GM12878 (cell line): ENCODE measurements at regions not wholly inside any gene's neighbourhood (a gene's known extent, or its start where the extent isn't known, plus 50 kb on each side); places are given as distances from the start of the nearest gene placed in this dataset.

ENCODE experiments used
- ATAC-seq: fragments of 200-7000 bp; cut with Tn5 transposase; 3 replicates; pipeline ENCODE4 v1.9.1; 2020; ENCODE audit warnings: mild to moderate bottlenecking, moderate library complexity
- BruUV-seq: library from RNA; stranded (reverse); fragments of 400-500 nt; replicated peaks from 2 replicates; lab custom pipeline; 2021; lab: Mats Ljungman, UMichigan
- CTCF ChIA-PET: fragments of 300-600 bp; sonication (Branson Sonifier 250); formaldehyde crosslinking; extraction: SDS; loops from one replicate; lab custom pipeline; 2021; ENCODE audit warnings: inconsistent platforms; lab: Yijun Ruan, JAX
- POLR2A ChIA-PET: fragments of 350-600 bp; formaldehyde crosslinking; extraction: SDS; loops from one replicate; lab custom pipeline; 2021; ENCODE audit warnings: inconsistent platforms; lab: Charles Lee
- RAD21 ChIA-PET: fragments of 300-600 bp; sonication (Branson Sonifier 250); formaldehyde crosslinking; loops from one replicate; lab custom pipeline; 2023; ENCODE audit warnings: antibody characterized with exemption; ENCODE audit not compliant: unreplicated experiment; lab: Charles Lee
- SMC1A ChIA-PET: fragments of 300-600 bp; sonication (Branson Sonifier 250); formaldehyde crosslinking; loops from one replicate; lab custom pipeline; 2023; ENCODE audit not compliant: unreplicated experiment, uncharacterized antibody; lab: Charles Lee
- DNase-seq: peaks from one replicate; pipeline ENCODE4 v3.0.0-alpha.2; 2011; ENCODE audit warnings: low read depth, low spot score
- FAIRE-seq: peaks from 3 replicates; lab custom pipeline; 2011; peaks lifted over from hg19 to GRCh38; lab: Jason Lieb, UNC
- H2AFZ ChIP-seq: 2 replicates; pipeline ENCODE4 v1.6.0; 2011; ENCODE audit warnings: low read depth, low read length, control low read depth; ENCODE audit not compliant: control insufficient read depth
- H3K27ac ChIP-seq: 2 replicates; pipeline ENCODE4 v1.5.1; 2011; ENCODE audit warnings: control low read depth; ENCODE audit not compliant: control insufficient read depth, insufficient read depth
- H3K27me3 ChIP-seq, 2 experiments: replicated peaks in 1 of 2; 2 replicates each; pipeline versions ENCODE4 v1.6.0 to v1.6.1; 2011; ENCODE audit warnings: low read length in 1 of 2; ENCODE audit not compliant: control insufficient read depth in 2 of 2, insufficient read depth in 2 of 2
- H3K36me3 ChIP-seq, 2 experiments: 2 replicates each; pipeline ENCODE4 v1.5.1; 2011; ENCODE audit warnings: low read length in 1 of 2; ENCODE audit not compliant: control insufficient read depth in 2 of 2, insufficient read depth in 2 of 2
- H3K4me1 ChIP-seq: 2 replicates; pipeline ENCODE4 v1.6.1; 2011; ENCODE audit warnings: mild to moderate bottlenecking, low read length, moderate library complexity, mixed read lengths; ENCODE audit not compliant: control insufficient read depth, insufficient read depth
- H3K4me2 ChIP-seq: 2 replicates; pipeline ENCODE4 v1.6.0; 2011; ENCODE audit warnings: control low read depth; ENCODE audit not compliant: control insufficient read depth, insufficient read depth
- H3K4me3 ChIP-seq: fragments of 200-600 bp; sonication (generic); 2 replicates; pipeline ENCODE4 v1.5.1; 2016
- H3K79me2 ChIP-seq: 2 replicates; pipeline ENCODE4 v1.6.0; 2011; ENCODE audit warnings: low read length; ENCODE audit not compliant: control insufficient read depth, insufficient read depth
- H3K9ac ChIP-seq: 2 replicates; pipeline ENCODE4 v1.8.0; 2011; ENCODE audit warnings: low read length, control low read depth, mixed read lengths; ENCODE audit not compliant: control insufficient read depth, insufficient read depth
- H3K9me3 ChIP-seq: replicated peaks from 3 replicates; pipeline ENCODE4 v1.5.1; 2011; ENCODE audit warnings: mild to moderate bottlenecking, low read length; ENCODE audit not compliant: control insufficient read depth, insufficient read depth
- H4K20me1 ChIP-seq: 2 replicates; pipeline ENCODE4 v1.6.0; 2011; ENCODE audit not compliant: control insufficient read depth, insufficient read depth
- BHLHE40 ChIP-seq, 2 experiments: fragments of 450-650 bp in 1 of 2; IDR thresholded peaks; 2 replicates each; pipeline ENCODE4 v1.6.1; 2011 to 2017; ENCODE audit warnings: low read depth in 2 of 2, borderline replicate concordance in 1 of 2, improper control_type of control experiment in 1 of 2, low read length in 1 of 2, mild to moderate bottlenecking in 1 of 2
- BMI1 ChIP-seq: fragments of 450-650 bp; IDR thresholded peaks from 2 replicates; pipeline ENCODE4 v1.6.1; 2016; ENCODE audit warnings: mild to moderate bottlenecking, moderate library complexity, borderline replicate concordance
- CREM ChIP-seq: IDR thresholded peaks from 2 replicates; pipeline ENCODE4 v1.6.1; 2014; ENCODE audit warnings: antibody characterized with exemption, low read depth
- EED ChIP-seq: sonication (generic); IDR thresholded peaks from 2 replicates; pipeline ENCODE4 v1.6.1; 2016; ENCODE audit warnings: antibody characterized with exemption, low read depth
- FOS ChIP-seq: IDR thresholded peaks from 3 replicates; pipeline ENCODE4 v1.6.1; 2011; ENCODE audit warnings: borderline replicate concordance; ENCODE audit not compliant: insufficient read length; ENCODE audit errors: extremely low read depth
- SREBF1 ChIP-seq: IDR thresholded peaks from 2 replicates; pipeline ENCODE4 v1.6.1; 2012; ENCODE audit warnings: mild to moderate bottlenecking, low read length
- SUZ12 ChIP-seq: fragments of 200-600 bp; sonication (generic); IDR thresholded peaks from one replicate; pipeline ENCODE4 v1.6.1; 2018; ENCODE audit warnings: antibody characterized with exemption, mild to moderate bottlenecking; ENCODE audit not compliant: unreplicated experiment
- ZNF207 ChIP-seq: fragments of 450-650 bp; IDR thresholded peaks from 2 replicates; pipeline ENCODE4 v1.6.1; 2014; ENCODE audit warnings: antibody characterized with exemption, mild to moderate bottlenecking, borderline replicate concordance
- ZZZ3 ChIP-seq: IDR thresholded peaks from 2 replicates; pipeline ENCODE4 v1.6.1; 2011; ENCODE audit warnings: low read depth; ENCODE audit not compliant: control insufficient read depth, insufficient read length
- WGBS: methylation state at CpG from one replicate; pipeline ENCODE4 v1.1.6; 2016; ENCODE audit warnings: low lambda C conversion rate; ENCODE audit not compliant: insufficient replicate concordance, insufficient coverage; ENCODE audit errors: missing lambda C conversion rate; 5-methylcytosine and 5-hydroxymethylcytosine counted together
- in situ Hi-C: fragments of 300-500 bp; cut with MboI; formaldehyde crosslinking; loops from 9 replicates; pipeline ENCODE4 v1.14.3; 2018; ENCODE audit warnings: mixed read lengths
- intact Hi-C: fragments of 100-400 bp; cut with micrococcal nuclease; formaldehyde crosslinking; loops from one replicate; pipeline ENCODE4 v1.14.2; 2022; ENCODE audit not compliant: unreplicated experiment
- TF ChIP-seq, protein P1 (sequence below): fragments of 450-650 bp; IDR thresholded peaks from 2 replicates; pipeline ENCODE4 v1.6.1; 2017; ENCODE audit warnings: borderline replicate concordance

DNA sequence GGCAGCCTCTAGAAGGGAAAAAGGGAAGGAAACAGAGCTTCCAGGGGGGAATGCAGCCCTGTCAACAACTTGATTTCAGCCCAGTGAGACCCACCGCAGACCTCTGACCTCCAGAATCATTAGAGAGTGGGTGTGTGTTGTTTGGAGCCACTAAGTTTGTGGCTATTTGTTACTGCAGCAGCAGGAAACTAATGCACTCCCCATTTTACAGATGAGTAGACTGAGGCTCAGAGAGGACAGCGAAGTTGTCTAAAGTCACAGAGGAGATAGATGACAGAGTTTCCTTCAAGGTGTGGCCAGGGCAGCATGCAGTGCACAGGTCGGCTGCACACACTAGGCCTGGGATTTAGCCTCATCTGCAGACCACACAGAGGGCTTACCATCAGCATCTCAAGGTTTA, 81.8 kb upstream of the ALDH1L1 start:
- BruUV-seq, result no TSS peak

DNA sequence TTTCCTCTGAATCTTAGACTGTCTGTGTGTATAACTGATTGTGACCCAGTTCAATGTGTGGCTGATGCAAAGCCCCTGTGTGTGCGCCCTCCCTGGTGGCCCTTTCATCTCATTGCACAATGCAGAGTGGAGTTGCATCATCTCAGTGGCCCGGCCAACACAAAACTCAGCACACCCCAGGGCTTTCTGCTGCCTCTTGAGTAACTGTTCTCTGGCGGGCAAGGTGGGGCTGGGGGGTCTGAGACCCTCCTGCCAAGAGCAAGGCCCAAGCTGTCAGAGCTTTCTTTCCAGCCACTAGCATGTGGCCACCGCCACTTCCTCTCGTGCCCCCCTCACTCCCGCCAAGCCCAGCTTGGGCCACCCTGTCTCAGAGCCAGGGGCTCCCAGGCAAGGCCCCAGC, 80.7 kb upstream of the ALDH1L1 start:
- Histone ChIP-seq H3K27me3 (no peaks in the 10 kb centered on the region; a peak in 1 of 4 replicates), H2AFZ (no peak overlapping the region), H3K4me1 (no peaks in the 10 kb centered on the region), H3K9ac (no peak overlapping the region)
- no peak for ATAC-seq
- WGBS, result 16% methylated on average over 6 of the region's 6 CpGs
- in situ Hi-C loops, result no loop called here
- CTCF ChIA-PET, result interaction anchor here (0.7 to 1.3 kb wide), 2 partner anchors 17 to 62 kb away, joined by 3 read pairs; no protein-coding TSS in a partner anchor
- TF ChIP-seq BMI1, result no peak
- TF ChIP-seq, all 136 proteins: peak for 0
- DNase-seq (no peak), FAIRE-seq (no peak)
- intact Hi-C loops, result no loop called here
- Histone ChIP-seq H3K79me2 (no peaks in the 10 kb centered on the region), H3K36me3 (no peaks in the 10 kb centered on the region), H3K4me3 (no peak overlapping the region), H3K27ac (no peak overlapping the region), H3K4me2 (no peak overlapping the region), H4K20me1 (no peaks in the 10 kb centered on the region), H3K9me3 (no peaks in the 10 kb centered on the region)
- RAD21 ChIA-PET, result no interaction called here
- POLR2A ChIA-PET, result no interaction called here
- no TSS peak for BruUV-seq
- SMC1A ChIA-PET, result interaction anchor here (0.7 kb wide), 1 partner anchor 16 kb away, joined by 3 read pairs; no protein-coding TSS in a partner anchor

More for the DNA sequence above, 81.8 kb upstream of the ALDH1L1 start:
- Histone ChIP-seq H3K4me2 (no peak overlapping the region), H3K9ac (no peak overlapping the region), H3K79me2 (no peaks in the 10 kb centered on the region), H3K27me3 (no peaks in the 10 kb centered on the region; a peak in 2 of 4 replicates), H3K36me3 (no peaks in the 10 kb centered on the region), H3K9me3 (no peaks in the 10 kb centered on the region), H3K4me3 (no peak overlapping the region), H2AFZ (no peak overlapping the region), H3K4me1 (no peaks in the 10 kb centered on the region), H3K27ac (no peak overlapping the region), H4K20me1 (no peaks in the 10 kb centered on the region)
- ATAC-seq, result no peak
- in situ Hi-C loops (no loop called here), intact Hi-C loops (no loop called here)
- TF ChIP-seq, protein P1, sequence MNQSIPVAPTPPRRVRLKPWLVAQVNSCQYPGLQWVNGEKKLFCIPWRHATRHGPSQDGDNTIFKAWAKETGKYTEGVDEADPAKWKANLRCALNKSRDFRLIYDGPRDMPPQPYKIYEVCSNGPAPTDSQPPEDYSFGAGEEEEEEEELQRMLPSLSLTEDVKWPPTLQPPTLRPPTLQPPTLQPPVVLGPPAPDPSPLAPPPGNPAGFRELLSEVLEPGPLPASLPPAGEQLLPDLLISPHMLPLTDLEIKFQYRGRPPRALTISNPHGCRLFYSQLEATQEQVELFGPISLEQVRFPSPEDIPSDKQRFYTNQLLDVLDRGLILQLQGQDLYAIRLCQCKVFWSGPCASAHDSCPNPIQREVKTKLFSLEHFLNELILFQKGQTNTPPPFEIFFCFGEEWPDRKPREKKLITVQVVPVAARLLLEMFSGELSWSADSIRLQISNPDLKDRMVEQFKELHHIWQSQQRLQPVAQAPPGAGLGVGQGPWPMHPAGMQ, result no peak
- TF ChIP-seq BHLHE40 (IDR thresholded peaks at IDR 0.05; ENCODE audit: borderline replicate concordance in 1 of 2, low read depth in 2 of 2, low read length in 1 of 2) (no peak), ZZZ3 (no peak), FOS (no peak), CREM (no peak), EED (no peak), ZNF207 (no peak), SUZ12 (no peak), SREBF1 (no peak), BMI1 (no peak)
- DNase-seq, result no peak
- ChIA-PET CTCF (interaction anchor here (1.3 kb wide), 1 partner anchor 63 kb away, joined by 3 read pairs; no protein-coding TSS in a partner anchor), POLR2A (no interaction called here), RAD21 (no interaction called here), SMC1A (no interaction called here)
- WGBS, result 7% methylated on average over 3 of the region's 3 CpGs
- FAIRE-seq, result no peak
